Left cardiac atrium (tissue), 4 donors: ENCODE measurements at regions not wholly inside any gene's neighbourhood (a gene's known extent, or its start where the extent isn't known, plus 50 kb on each side); places are given as distances from the start of the nearest gene placed in this dataset.
"Not testable (repeated sequence)": the region's sequence is repeated elsewhere in the genome, so short reads cannot be mapped to it uniquely, and the experiment has no call there.

Experiments
- ATAC-seq, 2 donors: fragments of 200-7000 bp; cut with Tn5 transposase; one replicate each; pipeline ENCODE4 v1.9.1; 2020; ENCODE audit warnings: mild to moderate bottlenecking in 2 of 2, moderate library complexity in 2 of 2
- DNase-seq: peaks from one replicate; pipeline ENCODE4 v3.0.0-alpha.2; 2020
- intact Hi-C, 2 donors: fragments of 100-400 bp; cut with DNase I; formaldehyde crosslinking; loops; one replicate each; pipeline versions ENCODE4 v1.14.1 to v1.15.1; 2022 to 2023
- donor health status: DM: no; HTN: yes; CAD: no.
- donor health status: DM: no; HTN: yes; CAD: no; lungs with severe emphysema.
- donor health status: DM: yes; HTN: yes; CAD: no.
- donor health status: Dilated cardiomyopathy.

GRCh38 chr2:136715146-136715545 is 50.2 kb upstream of the THSD7B start:
- ATAC-seq (no peak), DNase-seq (no peak)
- intact Hi-C loops, result no loop called here

GRCh38 chr2:136714452-136714951 is 50.8 kb upstream of the THSD7B start:
- DNase-seq (no peak), ATAC-seq (no peak)
- intact Hi-C loops, result no loop called here

- DNase-seq, result no peak
- ATAC-seq, result no peak
- intact Hi-C loops, result no loop called here
Observed at GRCh38 chr2:136713739-136714138, 51.6 kb upstream of the THSD7B start.

DNA sequence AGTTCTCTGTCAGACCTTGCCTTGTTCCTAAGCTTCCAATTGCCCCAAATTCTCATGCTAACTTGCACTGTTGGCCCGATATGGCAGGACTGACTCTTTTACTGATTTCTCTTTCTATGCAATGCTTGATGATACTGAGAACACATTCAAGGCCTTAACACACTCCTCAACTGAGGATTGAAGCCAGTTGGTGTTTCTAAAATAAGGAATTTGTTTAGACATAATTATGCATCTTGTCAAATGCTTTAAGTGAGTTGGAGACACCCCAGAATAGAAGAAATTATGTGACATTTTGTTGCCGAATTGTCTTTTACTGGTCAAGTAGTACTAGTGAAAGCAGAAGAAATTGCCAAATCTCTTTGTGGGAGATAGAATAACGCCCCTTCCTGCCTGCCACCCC is 60.0 kb upstream of the THSD7B start:
- intact Hi-C loops, result no loop called here
- ATAC-seq (no peak), DNase-seq (no peak)

DNA sequence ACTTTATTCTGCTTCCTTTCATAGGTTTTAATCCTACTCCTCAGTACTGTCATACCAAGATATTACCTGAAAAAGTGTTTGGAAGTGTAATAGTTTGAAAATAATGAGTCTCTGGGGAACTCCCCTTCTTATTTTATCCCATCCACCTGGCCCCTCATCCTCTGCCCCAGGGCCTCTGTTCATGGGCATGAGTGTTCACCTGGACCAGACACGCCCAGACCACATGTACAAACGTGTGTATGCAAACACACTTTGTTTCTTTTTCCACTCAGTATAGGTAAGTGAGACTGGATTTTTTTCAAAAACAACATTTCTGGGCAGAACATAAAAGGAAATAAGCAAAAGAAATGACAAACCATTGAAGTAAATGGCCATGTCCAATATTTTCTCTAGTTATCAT is 62.1 kb upstream of the THSD7B start:
- DNase-seq (no peak), ATAC-seq (no peak)
- intact Hi-C loops, result no loop called here

- intact Hi-C loops, result no loop called here
- no peak for DNase-seq
- no peak for ATAC-seq
Observed at GRCh38 chr2:136696438-136696837, 68.9 kb upstream of the THSD7B start.

DNA sequence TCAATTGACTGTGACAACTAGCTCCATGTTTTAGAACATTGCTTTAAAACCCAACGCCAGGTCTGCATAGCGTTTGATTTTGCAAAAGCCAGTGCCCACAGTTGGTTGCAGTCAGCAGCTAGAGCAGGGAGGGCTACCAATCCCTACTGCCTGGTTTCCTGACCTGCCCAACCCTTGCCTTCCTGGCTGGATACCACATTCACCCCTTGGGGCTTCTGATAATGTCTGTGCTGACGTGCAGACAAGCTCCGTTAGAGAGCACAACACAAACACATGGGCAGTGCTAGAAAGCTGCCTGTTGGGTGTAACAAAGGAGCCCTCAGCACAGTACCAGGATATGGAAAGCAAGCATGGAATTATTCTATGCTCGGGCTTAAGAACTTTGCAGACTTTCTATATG is 71.4 kb upstream of the THSD7B start:
- ATAC-seq (no peak), DNase-seq (no peak)
- intact Hi-C loops, result no loop called here

DNA sequence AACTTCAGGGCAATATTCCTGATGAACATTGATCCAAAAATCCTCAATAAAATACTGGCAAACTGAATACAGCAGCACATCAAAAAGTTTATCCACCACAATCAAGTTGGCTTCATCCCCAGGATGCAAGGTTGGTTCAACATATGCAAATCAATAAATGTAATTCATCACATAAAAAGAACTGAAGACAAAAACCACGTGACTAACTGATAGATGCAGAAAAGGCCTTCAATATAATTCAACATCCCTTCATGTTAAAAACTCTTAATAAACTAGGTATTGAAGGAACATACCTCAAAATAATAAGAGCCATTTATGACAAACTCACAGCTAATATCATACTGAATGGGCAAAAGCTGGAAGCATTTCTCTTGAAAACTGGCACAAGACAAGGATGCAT is 85.3 kb upstream of the THSD7B start:
- DNase-seq, intact Hi-C loops, ATAC-seq: not testable (repeated sequence)

DNA sequence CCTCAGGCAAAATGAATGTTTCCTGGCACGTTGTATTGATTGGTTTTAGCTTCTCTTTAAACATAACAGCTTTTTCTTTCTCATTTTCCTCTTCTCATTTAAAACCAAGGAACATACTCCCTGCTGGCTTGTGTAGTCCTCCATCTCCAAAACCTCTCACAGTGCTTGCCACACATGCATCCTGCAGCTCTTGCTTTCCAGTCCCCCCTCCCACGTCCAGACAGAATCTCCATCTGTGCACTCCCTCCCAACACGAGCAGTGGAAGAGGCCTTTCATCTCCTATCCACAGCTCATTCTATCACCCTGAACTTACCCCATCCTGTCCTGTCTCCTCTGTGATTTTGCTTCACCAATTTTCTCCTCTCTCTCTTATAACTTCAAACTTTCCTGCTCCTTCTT is 99.6 kb upstream of the THSD7B start:
- intact Hi-C loops, result no loop called here
- ATAC-seq (no peak), DNase-seq (no peak)

- DNase-seq, result no peak
- no peak for ATAC-seq
- intact Hi-C loops, result no loop called here
Observed at GRCh38 chr2:136664713-136665405, 100.5 kb upstream of the THSD7B start.

DNA sequence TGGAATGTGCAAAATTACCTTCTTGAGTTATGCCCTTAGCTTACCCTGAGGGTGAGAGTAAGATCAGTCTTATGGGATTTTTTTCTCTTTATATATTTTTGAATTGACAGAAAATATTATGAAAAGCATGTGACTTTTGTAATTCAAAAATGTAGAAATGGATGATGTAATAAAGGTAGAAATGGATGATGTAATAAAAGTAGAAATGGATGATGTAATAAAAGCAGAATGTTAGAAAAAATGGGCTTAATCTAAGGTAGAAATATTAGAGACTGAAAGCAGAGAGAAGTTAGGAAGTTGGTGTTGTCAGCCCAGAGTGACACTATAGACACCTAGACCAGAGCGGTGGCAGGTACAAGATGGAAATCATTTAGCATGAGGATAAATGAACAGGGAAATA is 107.1 kb upstream of the THSD7B start:
- intact Hi-C loops, result no loop called here
- ATAC-seq (no peak), DNase-seq (no peak)

DNA sequence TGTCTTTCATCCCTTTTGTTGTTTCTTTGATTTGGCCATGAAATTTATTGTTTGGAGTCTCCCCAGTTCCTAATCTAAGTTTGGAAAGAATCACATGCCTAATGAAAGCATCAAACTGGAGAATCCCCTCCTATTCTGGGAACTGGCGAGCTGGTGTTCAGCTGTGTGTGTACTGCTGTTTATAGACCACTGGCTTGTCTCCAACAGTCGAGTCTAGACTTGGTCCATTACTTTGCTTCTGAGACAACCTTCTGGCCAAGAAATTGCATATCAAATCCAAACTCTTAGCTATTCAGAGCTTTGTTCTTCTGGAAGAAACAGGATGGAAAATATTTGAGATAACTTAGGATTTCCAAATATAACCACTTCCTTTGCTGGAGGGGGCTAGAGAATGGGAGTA is 111.5 kb upstream of the THSD7B start:
- peak; percentile 75 to 89 for ATAC-seq
- peak; percentile 26 for DNase-seq
- intact Hi-C loops, result no loop called here

DNA sequence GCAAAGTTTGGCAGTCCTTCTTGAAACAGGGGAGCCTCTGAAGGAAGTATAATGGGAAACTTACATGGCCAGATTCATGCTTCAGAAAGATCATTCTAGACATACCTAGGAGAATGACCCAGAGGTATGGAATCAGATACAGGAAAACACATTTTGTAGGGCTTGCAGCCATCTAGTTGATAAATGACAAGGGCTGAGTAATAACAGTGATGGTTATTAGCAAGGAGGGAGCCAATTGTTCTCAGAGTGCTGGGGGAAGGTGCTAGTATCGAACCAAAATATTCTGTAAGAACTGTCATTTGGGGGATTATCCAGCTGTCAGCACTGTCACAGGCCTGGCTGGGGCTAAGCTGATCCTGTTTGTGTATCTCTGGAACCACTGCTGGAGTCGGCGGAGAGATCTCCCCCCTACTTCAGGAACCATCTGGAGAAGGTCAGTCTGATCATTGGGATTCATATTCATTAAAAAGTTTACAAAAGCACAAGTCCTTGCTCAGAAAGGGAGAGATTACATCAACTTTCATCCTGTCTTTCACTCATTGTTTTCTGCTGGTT is 113.8 kb upstream of the THSD7B start:
- intact Hi-C loops, result no loop called here
- DNase-seq, result no peak
- ATAC-seq, result no peak

GRCh38 chr2:136647039-136647438 is 118.3 kb upstream of the THSD7B start:
- ATAC-seq (no peak), DNase-seq (no peak)
- intact Hi-C loops, result no loop called here

DNA sequence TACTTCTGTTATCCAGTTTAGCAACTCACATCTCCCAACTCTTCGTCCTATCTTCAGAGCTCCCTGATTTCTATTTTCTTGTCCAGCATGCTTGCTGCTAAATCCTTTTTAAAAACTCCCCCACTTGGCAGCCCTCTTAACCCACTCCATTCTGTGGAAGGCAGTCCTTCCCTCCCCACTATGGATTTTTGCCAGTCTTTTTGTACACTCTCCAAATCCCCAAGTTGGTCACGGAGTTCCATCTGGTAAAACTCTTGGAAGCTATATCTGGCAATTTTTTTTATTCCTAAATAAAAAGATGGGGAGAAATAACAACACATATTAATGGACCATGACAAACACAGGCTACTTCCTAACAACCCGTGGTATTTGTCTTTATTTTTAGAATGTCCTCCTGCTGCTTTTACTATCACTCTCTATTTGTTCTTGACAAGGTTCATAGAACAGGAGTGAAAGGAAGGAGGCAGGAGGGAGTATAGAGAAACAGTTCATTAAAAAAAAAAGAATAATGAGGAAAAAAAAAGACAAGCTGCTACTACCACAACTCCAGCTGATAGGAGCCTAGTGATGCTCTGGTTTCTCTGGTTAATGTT is 120.0 kb upstream of the THSD7B start:
- DNase-seq (no peak), ATAC-seq (no peak)
- intact Hi-C loops, result no loop called here

- no peak for ATAC-seq
- intact Hi-C loops, result no loop called here
Observed at GRCh38 chr2:136639651-136640050, 125.7 kb upstream of the THSD7B start.

GRCh38 chr2:136638193-136638592 is 127.2 kb upstream of the THSD7B start:
- ATAC-seq (no peak), DNase-seq (no peak)
- intact Hi-C loops, result no loop called here

More at GRCh38 chr2:136639651-136640050, 125.7 kb upstream of the THSD7B start:
- no peak for DNase-seq

- intact Hi-C loops, result no loop called here
- DNase-seq, result no peak
- no peak for ATAC-seq
Observed at GRCh38 chr2:136637402-136637801, 127.9 kb upstream of the THSD7B start.

- ATAC-seq, result no peak
- intact Hi-C loops, result no loop called here
Observed at GRCh38 chr2:136628490-136628889, 136.9 kb upstream of the THSD7B start.

DNA sequence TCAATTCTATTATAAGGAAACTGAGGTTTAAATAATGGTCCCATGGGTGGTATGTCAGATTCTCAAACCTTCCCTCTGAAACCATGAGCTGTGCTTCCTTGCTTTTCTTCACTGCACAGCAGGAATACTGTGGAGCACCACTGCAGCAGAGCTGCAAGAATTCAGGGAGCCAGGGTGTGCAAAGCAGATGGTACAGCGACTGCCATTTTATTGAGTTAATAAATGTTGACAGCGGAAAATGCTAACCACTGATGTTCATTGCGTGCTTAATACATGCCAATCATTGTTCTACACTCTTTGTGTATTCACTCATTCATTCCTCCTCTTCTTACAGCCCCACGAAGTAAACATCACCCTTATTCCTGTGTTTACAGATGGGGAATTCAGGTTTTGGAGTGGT is 152.2 kb upstream of the THSD7B start:
- intact Hi-C loops, result no loop called here
- DNase-seq (no peak), ATAC-seq (no peak)

More at GRCh38 chr2:136628490-136628889, 136.9 kb upstream of the THSD7B start:
- no peak for DNase-seq

DNA sequence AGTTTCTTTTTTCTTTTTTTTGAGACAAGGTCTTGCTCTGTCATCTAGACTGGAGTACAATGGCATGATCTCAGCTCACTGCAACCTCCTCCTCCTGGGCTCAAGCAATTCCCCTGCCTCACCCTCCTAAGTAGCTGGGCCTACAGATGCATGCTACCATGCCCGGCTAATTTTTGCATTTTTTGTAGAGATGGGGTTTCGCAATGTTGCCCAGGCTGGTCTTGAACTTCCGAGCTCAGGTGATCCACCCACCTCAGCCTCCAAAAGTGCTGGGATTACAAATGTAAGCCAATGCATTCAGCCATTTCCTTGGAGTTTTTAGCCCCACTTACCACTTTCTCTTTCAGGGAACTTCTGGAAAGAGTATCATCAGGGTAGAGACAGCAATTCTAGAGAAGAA is 153.3 kb upstream of the THSD7B start:
- intact Hi-C loops, result no loop called here
- DNase-seq, result no peak
- ATAC-seq, result no peak
